ENCODE measurements at regions not wholly inside any gene's neighbourhood (a gene's known extent, or its start where the extent isn't known, plus 50 kb on each side); places are given as distances from the start of the nearest gene placed in this dataset.
A peak's percentile ranks its signal among the peaks of the same experiment; 100 is the strongest.

- DNase-seq (ENCODE audit: low spot score), result no peak
Measured at GRCh38 chr9:118761016-118761790, 608.0 kb downstream of the BRINP1 start.

GRCh38 chr9:118767571-118767970, 601.7 kb downstream of the BRINP1 start:
- DNase-seq (ENCODE audit: low spot score), result no peak

GRCh38 chr9:118782790-118783463, 586.3 kb downstream of the BRINP1 start:
- DNase-seq (ENCODE audit: low spot score), result no peak

- no peak for DNase-seq (ENCODE audit: low spot score)
Measured at GRCh38 chr9:118784033-118784432, 585.2 kb downstream of the BRINP1 start.

GRCh38 chr9:118785456-118785855, 583.8 kb downstream of the BRINP1 start:
- no peak for DNase-seq (ENCODE audit: low spot score)

- no peak for DNase-seq (ENCODE audit: low spot score)
Measured at GRCh38 chr9:118786877-118787276, 582.4 kb downstream of the BRINP1 start.

- DNase-seq (ENCODE audit: low spot score), result no peak
Measured at GRCh38 chr9:118809160-118809625, 560.0 kb downstream of the BRINP1 start.

- DNase-seq (ENCODE audit: low spot score), result peak; percentile 37
Measured at GRCh38 chr9:118829334-118829733, 539.9 kb downstream of the BRINP1 start.

GRCh38 chr9:118832371-118832770, 536.9 kb downstream of the BRINP1 start:
- DNase-seq (ENCODE audit: low spot score), result no peak

GRCh38 chr9:118836891-118837290, 532.3 kb downstream of the BRINP1 start:
- no peak for DNase-seq (ENCODE audit: low spot score)

GRCh38 chr9:118871531-118871930, 497.7 kb downstream of the BRINP1 start:
- no peak for DNase-seq (ENCODE audit: low spot score)

GRCh38 chr9:118882684-118883083, 486.6 kb downstream of the BRINP1 start:
- no peak for DNase-seq (ENCODE audit: low spot score)

GRCh38 chr9:118883411-118883810, 485.8 kb downstream of the BRINP1 start:
- no peak for DNase-seq (ENCODE audit: low spot score)

- DNase-seq (ENCODE audit: low spot score), result no peak
Measured at GRCh38 chr9:118891213-118891612, 478.0 kb downstream of the BRINP1 start.

- DNase-seq (ENCODE audit: low spot score), result no peak
Measured at GRCh38 chr9:118896324-118897000, 472.8 kb downstream of the BRINP1 start.

GRCh38 chr9:118918180-118918579, 451.1 kb downstream of the BRINP1 start:
- no peak for DNase-seq (ENCODE audit: low spot score)

- DNase-seq (ENCODE audit: low spot score), result peak; percentile 38
Measured at GRCh38 chr9:118928722-118929121, 440.5 kb downstream of the BRINP1 start.

GRCh38 chr9:118929287-118929686, 439.9 kb downstream of the BRINP1 start:
- DNase-seq (ENCODE audit: low spot score), result no peak

- DNase-seq (ENCODE audit: low spot score), result no peak
Measured at GRCh38 chr9:118931941-118932340, 437.3 kb downstream of the BRINP1 start.

- no peak for DNase-seq (ENCODE audit: low spot score)
Measured at GRCh38 chr9:118938581-118938980, 430.7 kb downstream of the BRINP1 start.

GRCh38 chr9:118940473-118940872, 428.8 kb downstream of the BRINP1 start:
- peak; percentile 11 for DNase-seq (ENCODE audit: low spot score)

- no peak for DNase-seq (ENCODE audit: low spot score)
Measured at GRCh38 chr9:118946669-118947068, 422.6 kb downstream of the BRINP1 start.

GRCh38 chr9:118954857-118955256, 414.4 kb downstream of the BRINP1 start:
- DNase-seq (ENCODE audit: low spot score), result no peak

Measured in iPS-NIHi11 (cell line).